OCI-LY3 (cell line): ENCODE measurements at regions not wholly inside any gene's neighbourhood (a gene's known extent, or its start where the extent isn't known, plus 50 kb on each side); places are given as distances from the start of the nearest gene placed in this dataset.
"Not testable (repeated sequence)": the region's sequence is repeated elsewhere in the genome, so short reads cannot be mapped to it uniquely, and the experiment has no call there.

Experiments used
- H2AFZ ChIP-seq: fragments of 200-600, 300-600 bp; shearing (Covaris generic); 2 replicates; pipeline ENCODE4 v1.6.0; 2014; ENCODE audit warnings: antibody characterized with exemption, low read depth, low read length
- H3K27ac ChIP-seq: fragments of 200-600, 300-600 bp; sonication (generic); 2 replicates; pipeline ENCODE4 v1.5.1; 2014; ENCODE audit warnings: mild to moderate bottlenecking, low read length, moderate library complexity, mixed read lengths
- H3K27me3 ChIP-seq: fragments of 200-600, 300-600 bp; sonication (generic); 2 replicates; pipeline ENCODE4 v1.6.1; 2014; ENCODE audit warnings: low read depth, low read length, mixed read lengths
- H3K36me3 ChIP-seq: fragments of 200-600, 300-600 bp; sonication (generic); replicated peaks from 2 replicates; pipeline ENCODE3; 2014; ENCODE audit warnings: low read depth, low read length, mixed read lengths
- H3K4me1 ChIP-seq: fragments of 300-600, 200-600 bp; sonication (generic); 2 replicates; pipeline ENCODE4 v1.6.1; 2014; ENCODE audit warnings: low read length, mixed read lengths
- H3K4me2 ChIP-seq: fragments of 200-600, 300-600 bp; sonication (generic); 2 replicates; pipeline ENCODE4 v1.6.1; 2014; ENCODE audit warnings: low read length, mixed read lengths
- H3K4me3 ChIP-seq: fragments of 300-600, 200-600 bp; sonication (generic); 2 replicates; pipeline ENCODE4 v1.5.1; 2014; ENCODE audit warnings: antibody characterized with exemption, mild to moderate bottlenecking, low read length, moderate library complexity
- H3K79me2 ChIP-seq: fragments of 300-600, 200-600 bp; shearing (Covaris generic); 2 replicates; pipeline ENCODE4 v1.6.1; 2014; ENCODE audit warnings: mild to moderate bottlenecking, low read length, mixed read lengths
- H3K9ac ChIP-seq: fragments of 300-600, 200-600 bp; shearing (Covaris generic); 2 replicates; pipeline ENCODE4 v1.6.0; 2014; ENCODE audit warnings: mild to moderate bottlenecking, low read length, moderate library complexity
- H3K9me3 ChIP-seq: fragments of 200-600, 300-600 bp; shearing (Covaris generic); 2 replicates; pipeline ENCODE4 v1.6.1; 2014; ENCODE audit warnings: low read length, mixed read lengths; ENCODE audit not compliant: insufficient read depth
- H4K20me1 ChIP-seq: fragments of 200-600, 300-600 bp; sonication (generic); 2 replicates; pipeline ENCODE4 v1.6.1; 2016; ENCODE audit warnings: low read length, mixed read lengths; ENCODE audit not compliant: insufficient read depth

DNA sequence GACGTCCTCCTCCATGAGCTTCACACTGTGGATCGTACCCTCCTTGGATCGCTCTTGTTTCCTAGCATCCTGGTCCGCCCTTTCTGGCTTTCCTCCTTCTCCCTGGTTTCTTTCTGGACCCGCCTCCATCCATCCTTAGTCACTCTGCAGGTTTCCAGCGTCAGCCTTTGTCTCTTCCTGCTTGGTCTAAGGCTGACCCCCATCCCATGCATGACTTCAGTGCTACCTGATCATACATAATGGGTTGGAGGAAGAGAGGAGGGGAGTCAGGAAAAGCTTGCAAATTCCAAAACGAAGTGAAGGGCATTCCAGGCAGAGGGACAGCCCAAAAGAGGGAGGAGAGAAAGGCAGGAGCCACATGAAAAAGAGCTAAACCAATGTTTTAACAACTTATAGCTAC lies 156.9 kb upstream of the NBPF12 start:
- H3K4me3 ChIP-seq, H3K36me3 ChIP-seq, H3K27ac ChIP-seq, H3K4me1 ChIP-seq, H3K9ac ChIP-seq, H3K4me2 ChIP-seq, H3K27me3 ChIP-seq, H3K9me3 ChIP-seq, H4K20me1 ChIP-seq, H2AFZ ChIP-seq, H3K79me2 ChIP-seq: not testable (repeated sequence)

DNA sequence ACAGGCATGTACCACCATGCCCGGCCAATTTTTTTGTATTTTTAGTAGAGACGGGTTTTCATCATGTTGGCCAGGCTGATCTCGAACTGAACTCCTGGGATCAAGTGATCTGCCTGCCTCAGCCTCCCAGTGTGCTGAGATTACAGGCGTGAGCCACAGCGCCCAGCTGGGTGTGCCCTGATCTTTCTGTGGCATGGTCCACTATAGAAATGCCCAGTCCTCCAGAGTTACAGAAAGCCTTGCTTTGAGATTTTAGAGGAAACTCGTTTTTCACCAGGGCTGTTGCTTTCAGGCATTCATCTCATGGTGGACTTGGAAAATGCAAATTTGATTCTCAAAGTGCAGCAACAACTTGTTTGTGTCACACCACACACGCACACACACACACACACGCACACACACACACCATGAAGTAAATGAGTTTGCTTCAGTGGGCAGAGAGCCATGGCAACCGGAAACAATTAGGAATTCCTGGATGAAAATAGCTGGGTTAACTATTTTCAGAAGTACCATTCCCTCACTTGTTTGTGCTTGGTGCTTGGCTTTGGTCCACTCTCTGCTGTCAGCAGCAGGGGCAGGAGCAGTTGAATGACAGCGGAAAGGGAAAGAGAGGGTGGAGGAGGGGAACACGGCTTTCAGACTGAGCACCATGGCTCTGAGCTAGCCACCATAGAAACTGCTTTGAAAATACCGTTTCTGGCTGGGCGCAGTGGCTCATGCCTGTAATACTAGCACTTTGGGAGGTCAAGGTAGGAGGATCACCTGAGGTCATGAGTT lies 160.1 kb upstream of the NBPF12 start:
- not testable (repeated sequence) for H3K4me3 ChIP-seq, H3K36me3 ChIP-seq, H4K20me1 ChIP-seq, H3K27me3 ChIP-seq, H3K9me3 ChIP-seq, H3K4me1 ChIP-seq, H3K9ac ChIP-seq, H2AFZ ChIP-seq, H3K4me2 ChIP-seq, H3K79me2 ChIP-seq, H3K27ac ChIP-seq

DNA sequence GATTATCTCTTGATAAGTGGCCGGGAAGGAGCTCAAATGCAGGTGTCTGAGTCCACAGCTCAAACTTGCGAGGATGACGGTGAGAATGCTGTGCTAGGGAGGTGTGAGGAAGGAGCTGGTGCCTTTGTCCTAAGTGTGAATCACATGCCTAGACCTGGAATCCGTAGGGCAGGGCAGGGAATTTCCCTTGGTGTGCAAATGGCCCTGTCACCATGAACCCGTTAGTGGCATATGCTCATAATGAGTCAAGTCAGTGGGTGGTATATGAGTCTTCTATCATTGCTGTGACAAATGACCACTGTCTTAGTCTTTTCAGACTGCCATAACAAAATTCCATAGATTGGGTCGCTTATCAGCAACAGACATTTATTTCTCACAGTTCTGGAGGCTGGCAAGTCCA lies 163.1 kb upstream of the NBPF12 start:
- H3K9me3 ChIP-seq, H3K79me2 ChIP-seq, H3K4me1 ChIP-seq, H3K36me3 ChIP-seq, H3K27ac ChIP-seq, H2AFZ ChIP-seq, H3K27me3 ChIP-seq, H3K4me2 ChIP-seq, H4K20me1 ChIP-seq, H3K9ac ChIP-seq, H3K4me3 ChIP-seq: not testable (repeated sequence)

DNA sequence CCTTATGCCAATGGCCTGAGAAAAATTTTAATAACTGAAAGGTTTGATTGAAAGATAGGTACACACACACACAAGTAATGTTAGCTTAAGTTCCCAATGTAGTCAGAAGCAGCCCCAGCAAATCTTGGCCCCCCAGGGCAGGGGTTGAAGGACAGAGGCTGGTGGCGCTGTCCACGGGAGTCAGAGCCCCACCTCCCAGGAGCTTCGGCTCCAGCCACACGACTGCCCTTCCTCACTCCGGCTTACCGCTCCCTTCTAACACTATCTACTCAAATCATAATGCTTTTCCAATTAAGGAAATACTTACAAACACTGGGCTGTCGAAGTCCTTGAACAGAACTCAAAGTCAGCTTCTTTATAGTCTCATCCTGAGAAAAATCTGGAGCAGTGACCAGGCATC lies 163.9 kb upstream of the NBPF12 start:
- H3K9me3 ChIP-seq, H3K4me2 ChIP-seq, H3K9ac ChIP-seq, H3K4me1 ChIP-seq, H3K27me3 ChIP-seq, H3K79me2 ChIP-seq, H2AFZ ChIP-seq, H3K27ac ChIP-seq, H3K36me3 ChIP-seq, H4K20me1 ChIP-seq, H3K4me3 ChIP-seq: not testable (repeated sequence)

- not testable (repeated sequence) for H2AFZ ChIP-seq, H3K4me2 ChIP-seq, H3K9ac ChIP-seq, H3K79me2 ChIP-seq, H3K4me3 ChIP-seq, H3K9me3 ChIP-seq, H3K27me3 ChIP-seq, H3K36me3 ChIP-seq, H4K20me1 ChIP-seq, H3K27ac ChIP-seq, H3K4me1 ChIP-seq
Observed at GRCh38 chr1:146771409-146771808, 166.7 kb upstream of the NBPF12 start.

DNA sequence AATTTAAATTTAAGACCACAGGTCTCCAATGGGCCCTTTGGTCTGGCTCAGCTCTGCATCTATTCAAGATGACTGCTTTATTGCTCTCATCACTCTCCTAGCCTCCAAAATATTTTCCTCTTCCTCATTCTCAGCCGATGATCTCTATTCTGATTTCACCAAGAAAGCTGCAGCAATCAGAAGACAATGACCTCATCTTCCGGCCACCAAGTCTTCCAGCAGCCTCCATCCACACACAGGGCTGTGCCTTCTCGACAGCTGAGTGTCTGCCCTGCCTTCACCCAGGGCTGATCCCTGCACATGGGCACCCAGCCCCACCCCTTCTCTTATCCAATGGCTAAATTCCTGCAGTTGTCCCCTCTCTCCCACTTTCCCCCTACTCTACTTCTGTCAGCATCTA lies 167.1 kb upstream of the NBPF12 start:
- not testable (repeated sequence) for H3K79me2 ChIP-seq, H3K36me3 ChIP-seq, H3K4me2 ChIP-seq, H4K20me1 ChIP-seq, H3K4me1 ChIP-seq, H3K9ac ChIP-seq, H3K27me3 ChIP-seq, H3K4me3 ChIP-seq, H3K27ac ChIP-seq, H2AFZ ChIP-seq, H3K9me3 ChIP-seq

GRCh38 chr1:146763234-146763633 lies 174.9 kb upstream of the NBPF12 start:
- H3K27ac ChIP-seq, H3K79me2 ChIP-seq, H3K9ac ChIP-seq, H4K20me1 ChIP-seq, H3K4me1 ChIP-seq, H3K36me3 ChIP-seq, H2AFZ ChIP-seq, H3K4me3 ChIP-seq, H3K9me3 ChIP-seq, H3K4me2 ChIP-seq, H3K27me3 ChIP-seq: not testable (repeated sequence)

DNA sequence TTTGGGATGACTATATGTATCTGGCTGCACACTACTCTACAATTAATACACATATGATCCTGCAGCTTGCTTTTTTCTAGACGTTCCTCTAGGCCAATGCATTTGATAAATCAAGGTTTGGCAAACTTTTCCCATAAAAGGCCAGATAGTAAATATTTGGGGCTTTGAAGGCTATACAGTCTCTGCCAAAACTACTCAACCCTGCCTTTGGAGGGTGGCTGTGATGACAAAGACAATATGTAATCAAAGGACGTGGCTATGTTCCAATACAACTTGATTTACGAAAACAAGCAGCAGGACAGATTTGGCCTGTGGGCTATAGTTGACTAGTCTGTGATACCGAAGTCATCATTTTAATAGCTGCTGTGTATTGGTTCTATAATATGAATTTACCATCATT lies 181.3 kb upstream of the NBPF12 start:
- H3K4me2 ChIP-seq, H3K9me3 ChIP-seq, H3K79me2 ChIP-seq, H3K4me1 ChIP-seq, H4K20me1 ChIP-seq, H3K27ac ChIP-seq, H3K36me3 ChIP-seq, H3K9ac ChIP-seq, H3K4me3 ChIP-seq, H3K27me3 ChIP-seq, H2AFZ ChIP-seq: not testable (repeated sequence)
